Prostate gland (tissue), 2 donors: ENCODE measurements at regions not wholly inside any gene's neighbourhood (a gene's known extent, or its start where the extent isn't known, plus 50 kb on each side); places are given as distances from the start of the nearest gene placed in this dataset.
"Not testable (repeated sequence)": the region's sequence is repeated elsewhere in the genome, so short reads cannot be mapped to it uniquely, and the experiment has no call there.

Experiments used
- DNase-seq: peaks from one replicate; pipeline ENCODE4 v3.0.0-alpha.2; 2019; ENCODE audit warnings: low spot score
- H3K27ac ChIP-seq, 2 donors: fragments of 200-600 bp; sonication (generic); 2 replicates each; pipeline ENCODE4 v1.5.1; 2017 to 2019
- H3K27me3 ChIP-seq: fragments of 200-600 bp; sonication (generic); replicated peaks from 2 replicates; pipeline ENCODE4 v1.5.1; 2019; ENCODE audit not compliant: insufficient read depth
- H3K36me3 ChIP-seq, 2 donors: fragments of 200-600 bp; sonication (generic); 1 replicate in 1 of 2; 2 replicates in 1 of 2; pipeline versions ENCODE4 v1.5.1 to v1.8.1; 2017 to 2019
- H3K4me1 ChIP-seq: fragments of 200-600 bp; sonication (generic); replicated peaks from 2 replicates; pipeline ENCODE4 v1.5.1; 2019
- H3K4me3 ChIP-seq, 2 donors: fragments of 200-600 bp; sonication (generic); 2 replicates each; pipeline ENCODE4 v1.5.1; 2017 to 2019
- H3K9me3 ChIP-seq: fragments of 200-600 bp; sonication (generic); 2 replicates; pipeline ENCODE4 v1.5.1; 2017
- POLR2A ChIP-seq: fragments of 450-650 bp; IDR thresholded peaks from one replicate; pipeline ENCODE4 v1.6.1; 2016; ENCODE audit warnings: antibody characterized with exemption, mild to moderate bottlenecking
- POLR2AphosphoS5 ChIP-seq: sonication (generic); formaldehyde crosslinking; IDR thresholded peaks from one replicate; pipeline ENCODE4 v1.6.1; 2017; ENCODE audit warnings: antibody characterized with exemption
- WGBS: methylation state at CpG from one replicate; pipeline ENCODE4 v1.1.5; 2018; 5-methylcytosine and 5-hydroxymethylcytosine counted together
- intact Hi-C: fragments of 100-400 bp; cut with DNase I; formaldehyde crosslinking; loops from one replicate; pipeline ENCODE4 v1.14.2; 2022
- TF ChIP-seq, protein P1 (sequence below), 4 experiments: fragments of 200-600 bp in 2 of 4; fragments of 450-650 bp in 2 of 4; sonication (generic) in 2 of 4; IDR thresholded peaks; 1 replicate in 3 of 4; 2 replicates in 1 of 4; pipeline ENCODE4 v1.5.1; 2016 to 2019; ENCODE audit warnings: antibody characterized with exemption in 4 of 4, mild to moderate bottlenecking in 2 of 4, moderate library complexity in 2 of 4

DNA sequence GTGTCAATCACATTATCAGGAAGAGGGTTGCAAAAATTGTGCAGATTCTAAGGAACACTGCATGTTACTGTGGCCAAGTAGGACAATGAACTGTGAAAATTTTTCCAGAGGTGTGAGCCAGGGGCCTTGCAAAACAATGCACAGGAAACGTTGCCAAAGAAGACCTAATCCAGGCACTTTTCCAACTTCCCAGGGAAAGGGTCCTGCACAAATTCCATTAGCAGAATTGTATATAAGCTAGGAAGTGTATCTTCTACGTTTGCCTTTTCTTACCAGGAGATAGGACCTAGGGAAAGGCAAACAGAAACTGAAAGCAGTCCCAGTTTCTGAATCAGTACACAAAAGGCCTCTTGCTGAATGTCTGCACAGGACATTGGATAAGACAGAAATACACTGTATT, 1888.3 kb upstream of the CELF4 start:
- DNase-seq, result peak; percentile 10
- H3K36me3 ChIP-seq, result no peaks in the 10 kb centered on the region
- H3K9me3 ChIP-seq, result no peaks in the 10 kb centered on the region
- H3K4me1 ChIP-seq, result no peaks in the 10 kb centered on the region
- no peak for TF ChIP-seq POLR2A
- WGBS, result 1% methylated on average over 2 of the region's 2 CpGs
- H3K27me3 ChIP-seq, result no peaks in the 10 kb centered on the region
- intact Hi-C loops, result no loop called here
- H3K27ac ChIP-seq, result no peak overlapping the region
- no peak overlapping the region for H3K4me3 ChIP-seq

DNA sequence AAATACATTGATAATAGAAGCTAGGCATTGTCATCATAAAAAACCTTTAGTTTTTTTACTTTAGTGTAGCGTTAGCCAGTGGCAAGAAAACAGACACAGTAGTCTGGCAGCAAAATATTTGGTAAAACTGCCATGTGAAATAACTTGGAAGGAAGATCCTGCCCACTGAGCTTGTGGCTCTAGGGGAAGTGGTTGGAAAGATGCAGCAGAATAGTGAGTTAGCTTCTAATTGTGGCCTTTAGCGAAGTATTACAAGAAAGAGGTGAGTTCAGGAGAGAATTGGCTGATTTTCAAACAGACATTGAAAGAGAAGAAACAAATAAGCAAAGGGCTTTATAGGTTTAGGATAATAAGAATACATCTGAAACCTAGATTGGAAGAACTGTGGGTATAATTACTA, 1887.8 kb upstream of the CELF4 start:
- no peak for TF ChIP-seq POLR2AphosphoS5
- TF ChIP-seq, protein P1, sequence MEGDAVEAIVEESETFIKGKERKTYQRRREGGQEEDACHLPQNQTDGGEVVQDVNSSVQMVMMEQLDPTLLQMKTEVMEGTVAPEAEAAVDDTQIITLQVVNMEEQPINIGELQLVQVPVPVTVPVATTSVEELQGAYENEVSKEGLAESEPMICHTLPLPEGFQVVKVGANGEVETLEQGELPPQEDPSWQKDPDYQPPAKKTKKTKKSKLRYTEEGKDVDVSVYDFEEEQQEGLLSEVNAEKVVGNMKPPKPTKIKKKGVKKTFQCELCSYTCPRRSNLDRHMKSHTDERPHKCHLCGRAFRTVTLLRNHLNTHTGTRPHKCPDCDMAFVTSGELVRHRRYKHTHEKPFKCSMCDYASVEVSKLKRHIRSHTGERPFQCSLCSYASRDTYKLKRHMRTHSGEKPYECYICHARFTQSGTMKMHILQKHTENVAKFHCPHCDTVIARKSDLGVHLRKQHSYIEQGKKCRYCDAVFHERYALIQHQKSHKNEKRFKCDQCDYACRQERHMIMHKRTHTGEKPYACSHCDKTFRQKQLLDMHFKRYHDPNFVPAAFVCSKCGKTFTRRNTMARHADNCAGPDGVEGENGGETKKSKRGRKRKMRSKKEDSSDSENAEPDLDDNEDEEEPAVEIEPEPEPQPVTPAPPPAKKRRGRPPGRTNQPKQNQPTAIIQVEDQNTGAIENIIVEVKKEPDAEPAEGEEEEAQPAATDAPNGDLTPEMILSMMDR (IDR thresholded peaks at IDR 0.05), result no peak
- TF ChIP-seq POLR2A, result no peak
- DNase-seq, result no peak
- intact Hi-C loops, result no loop called here
- Histone ChIP-seq H3K36me3 (no peaks in the 10 kb centered on the region), H3K4me1 (no peaks in the 10 kb centered on the region), H3K27me3 (no peaks in the 10 kb centered on the region), H3K27ac (no peak overlapping the region), H3K9me3 (no peaks in the 10 kb centered on the region), H3K4me3 (no peak overlapping the region)
- 56% methylated on average over 2 of the region's 2 CpGs for WGBS

DNA sequence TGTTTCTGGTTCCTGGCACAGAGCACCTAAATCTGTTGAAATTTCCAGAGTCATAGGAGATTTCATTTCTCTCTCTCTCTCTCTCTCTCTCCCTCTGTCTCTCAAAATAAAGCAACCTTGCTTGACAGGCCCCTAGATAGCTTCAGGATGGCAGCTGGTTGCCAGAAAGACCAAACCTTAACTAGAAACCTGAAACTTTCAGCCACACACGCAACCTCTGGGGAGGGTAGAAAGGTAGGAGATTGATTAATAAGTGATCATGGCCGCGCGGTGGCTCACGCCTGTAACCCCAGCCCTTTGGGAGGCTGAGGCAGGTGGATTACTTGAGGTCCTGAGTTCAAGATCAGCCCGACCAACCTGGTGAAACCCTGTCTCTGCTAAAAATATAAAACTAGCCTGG, 1885.4 kb upstream of the CELF4 start:
- no peak overlapping the region for H3K4me3 ChIP-seq
- no peaks in the 10 kb centered on the region for H3K4me1 ChIP-seq
- H3K27me3 ChIP-seq, result no peaks in the 10 kb centered on the region
- TF ChIP-seq, protein P1 (IDR thresholded peaks at IDR 0.05), result no peak
- TF ChIP-seq POLR2A (no peak), POLR2AphosphoS5 (no peak)
- 95% methylated on average over 6 of the region's 6 CpGs for WGBS
- no peak overlapping the region for H3K27ac ChIP-seq
- H3K36me3 ChIP-seq, result no peaks in the 10 kb centered on the region
- no peaks in the 10 kb centered on the region for H3K9me3 ChIP-seq
- no peak for DNase-seq
- intact Hi-C loops, result no loop called here

DNA sequence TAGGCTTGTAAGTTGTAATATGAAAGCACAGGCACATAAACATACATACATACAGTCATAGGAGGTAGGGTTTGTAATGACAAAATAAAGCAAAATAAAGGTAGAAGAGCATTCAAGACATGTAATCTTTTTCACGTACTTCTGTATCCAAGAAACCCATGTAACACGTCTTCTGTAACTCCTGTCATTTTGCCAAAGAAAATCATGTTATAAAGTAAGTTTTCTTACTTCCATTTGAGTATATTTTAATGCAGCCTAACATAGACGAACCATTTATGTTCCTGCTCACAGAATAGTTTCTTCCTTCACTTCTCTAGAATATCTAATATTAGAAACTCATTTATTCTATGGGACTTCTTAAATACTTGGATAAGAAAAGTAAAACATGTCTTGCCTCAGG, 1884.0 kb upstream of the CELF4 start:
- Histone ChIP-seq H3K4me1 (no peaks in the 10 kb centered on the region), H3K9me3 (no peaks in the 10 kb centered on the region), H3K36me3 (no peaks in the 10 kb centered on the region), H3K4me3 (no peak overlapping the region), H3K27me3 (no peaks in the 10 kb centered on the region), H3K27ac (no peak overlapping the region)
- 74% methylated on average over 3 of the region's 3 CpGs for WGBS
- no peak for DNase-seq
- intact Hi-C loops, result no loop called here
- TF ChIP-seq, protein P1 (IDR thresholded peaks at IDR 0.05), result no peak
- no peak for TF ChIP-seq POLR2AphosphoS5
- no peak for TF ChIP-seq POLR2A

DNA sequence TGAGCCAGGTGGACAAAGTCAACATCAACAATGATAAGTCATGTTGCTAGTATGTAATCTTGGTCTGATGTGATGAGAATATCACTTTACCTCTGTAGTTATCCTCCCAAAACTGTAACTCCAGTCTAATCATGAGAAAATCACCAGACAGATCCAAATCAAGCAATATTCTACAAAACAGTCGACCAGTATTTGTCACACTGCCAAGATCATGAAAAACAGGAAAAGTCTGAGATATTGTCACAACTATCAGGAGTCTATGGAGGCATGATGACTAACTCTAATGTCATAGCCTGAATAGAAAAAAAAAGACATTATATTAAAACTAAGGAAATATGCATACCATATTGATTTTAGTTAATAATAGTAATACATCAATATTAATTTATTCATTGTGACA, 1883.3 kb upstream of the CELF4 start:
- no peaks in the 10 kb centered on the region for H3K27me3 ChIP-seq
- WGBS, result 29% methylated on average over 1 of the region's 1 CpG
- no peak for TF ChIP-seq POLR2AphosphoS5
- TF ChIP-seq POLR2A, result no peak
- TF ChIP-seq, protein P1 (IDR thresholded peaks at IDR 0.05), result no peak
- H3K36me3 ChIP-seq, result no peaks in the 10 kb centered on the region
- intact Hi-C loops, result no loop called here
- H3K4me3 ChIP-seq, result no peak overlapping the region
- no peak for DNase-seq
- H3K4me1 ChIP-seq, result no peaks in the 10 kb centered on the region
- no peak overlapping the region for H3K27ac ChIP-seq
- no peaks in the 10 kb centered on the region for H3K9me3 ChIP-seq

DNA sequence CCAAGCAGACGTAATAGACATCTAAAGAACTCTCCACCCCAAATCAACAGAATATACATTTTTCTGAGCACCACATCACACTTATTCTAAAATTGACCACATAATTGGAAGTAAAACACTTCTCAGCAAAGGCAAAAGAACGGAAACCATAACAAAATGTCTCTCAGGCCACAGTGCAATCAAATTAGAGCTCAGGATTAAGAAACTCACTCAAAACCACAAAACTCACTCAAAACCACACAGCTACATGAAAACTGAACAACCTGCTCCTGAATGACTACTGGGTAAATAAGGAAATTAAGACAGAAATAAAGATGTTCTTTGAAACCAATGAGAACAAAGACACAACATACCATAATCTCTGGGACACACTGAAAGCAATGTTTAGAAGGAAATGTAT, 1879.4 kb upstream of the CELF4 start:
- H3K4me1 ChIP-seq, H3K36me3 ChIP-seq, H3K27ac ChIP-seq, H3K9me3 ChIP-seq, intact Hi-C loops, DNase-seq, H3K27me3 ChIP-seq, H3K4me3 ChIP-seq: not testable (repeated sequence)
- WGBS, result 86% methylated on average over 2 of the region's 2 CpGs
